Esophagus muscularis mucosa (tissue), 4 donors: ENCODE measurements at regions not wholly inside any gene's neighbourhood (a gene's known extent, or its start where the extent isn't known, plus 50 kb on each side); places are given as distances from the start of the nearest gene placed in this dataset.

ENCODE experiments used
- DNase-seq: peaks from one replicate; pipeline ENCODE4 v3.0.0-alpha.2; 2017; ENCODE audit errors: extremely low spot score
- H3K27ac ChIP-seq, 4 donors: fragments of 200-600 bp; sonication (generic); replicated peaks in 1 of 4; 1 replicate in 3 of 4; 2 replicates in 1 of 4; pipeline ENCODE4 v1.5.1; 2016 to 2019; ENCODE audit warnings: mild to moderate bottlenecking in 1 of 4
- H3K27me3 ChIP-seq, 4 donors: fragments of 200-600 bp; sonication (generic); one replicate each; pipeline versions ENCODE4 v1.5.1 to v1.6.0; 2016 to 2019
- H3K36me3 ChIP-seq, 4 donors: fragments of 200-600 bp; sonication (generic); one replicate each; pipeline ENCODE4 v1.5.1; 2016 to 2019
- H3K4me1 ChIP-seq, 4 donors: fragments of 200-600 bp; sonication (generic); one replicate each; pipeline ENCODE4 v1.5.1; 2016 to 2019
- H3K4me3 ChIP-seq, 4 donors: fragments of 200-600 bp; sonication (generic); 1 replicate in 2 of 4; 2 replicates in 2 of 4; pipeline ENCODE4 v1.5.1; 2016 to 2019; ENCODE audit warnings: mild to moderate bottlenecking in 4 of 4, moderate library complexity in 1 of 4
- H3K9me3 ChIP-seq, 4 donors: fragments of 200-600 bp; sonication (generic); 1 replicate in 3 of 4; 2 replicates in 1 of 4; pipeline ENCODE4 v1.5.1; 2016 to 2019
- CTCF ChIP-seq, 3 experiments: fragments of 200-600 bp in 2 of 3; fragments of 450-650 bp in 1 of 3; sonication (generic) in 2 of 3; IDR thresholded peaks; one replicate each; pipeline ENCODE4 v1.5.1; 2017 to 2019; ENCODE audit warnings: antibody characterized with exemption in 3 of 3, mild to moderate bottlenecking in 2 of 3, moderate library complexity in 1 of 3
- EP300 ChIP-seq: sonication (generic); formaldehyde crosslinking; IDR thresholded peaks from one replicate; pipeline ENCODE4 v1.6.1; 2017; ENCODE audit warnings: antibody characterized with exemption
- POLR2A ChIP-seq: fragments of 450-650 bp; IDR thresholded peaks from one replicate; pipeline ENCODE4 v1.6.1; 2017; ENCODE audit warnings: antibody characterized with exemption, moderate library complexity, mild to moderate bottlenecking, low read depth
- POLR2AphosphoS5 ChIP-seq, 2 donors: sonication (generic); formaldehyde crosslinking; IDR thresholded peaks; one replicate each; pipeline ENCODE4 v1.6.1; 2017; ENCODE audit warnings: antibody characterized with exemption in 2 of 2
- WGBS: methylation state at CpG from one replicate; pipeline ENCODE4 v1.1.5; 2018; 5-methylcytosine and 5-hydroxymethylcytosine counted together
- intact Hi-C: fragments of 100-400 bp; cut with DNase I; formaldehyde crosslinking; loops from one replicate; pipeline ENCODE4 v1.15.1; 2023

GRCh38 chr20:60791823-60792222, 460.2 kb upstream of the CDH4 start:
- Histone ChIP-seq H3K36me3 (no peaks in the 10 kb centered on the region), H3K27ac (no peak overlapping the region), H3K4me3 (no peak overlapping the region), H3K27me3 (no peaks in the 10 kb centered on the region), H3K4me1 (peaks cover 0 to 33% (median 23%) of the 10 kb centered on the region in 4 donors), H3K9me3 (no peaks in the 10 kb centered on the region)
- TF ChIP-seq CTCF (IDR thresholded peaks at IDR 0.05) = no peak
- TF ChIP-seq POLR2AphosphoS5 (IDR thresholded peaks at IDR 0.05) = no peak
- no peak for TF ChIP-seq EP300
- no peak for TF ChIP-seq POLR2A
- 84% methylated on average over 1 of the region's 1 CpG for WGBS
- no peak for DNase-seq
- intact Hi-C loops = no loop called here

GRCh38 chr20:60792941-60793340, 459.1 kb upstream of the CDH4 start:
- DNase-seq = no peak
- Histone ChIP-seq H3K4me1 (peaks cover 0 to 28% (median 17%) of the 10 kb centered on the region in 4 donors), H3K36me3 (no peaks in the 10 kb centered on the region), H3K27me3 (no peaks in the 10 kb centered on the region), H3K9me3 (no peaks in the 10 kb centered on the region), H3K27ac (no peak overlapping the region), H3K4me3 (no peak overlapping the region)
- intact Hi-C loops = no loop called here
- 88% methylated on average over 6 of the region's 6 CpGs for WGBS
- TF ChIP-seq CTCF (IDR thresholded peaks at IDR 0.05) (no peak), POLR2A (no peak), EP300 (no peak), POLR2AphosphoS5 (IDR thresholded peaks at IDR 0.05) (no peak)

GRCh38 chr20:60794674-60795073, 457.4 kb upstream of the CDH4 start:
- no peak for TF ChIP-seq CTCF (IDR thresholded peaks at IDR 0.05)
- TF ChIP-seq POLR2AphosphoS5 (IDR thresholded peaks at IDR 0.05) = no peak
- TF ChIP-seq POLR2A = no peak
- TF ChIP-seq EP300 = no peak
- Histone ChIP-seq H3K36me3 (no peaks in the 10 kb centered on the region), H3K27me3 (no peaks in the 10 kb centered on the region), H3K4me3 (no peak overlapping the region), H3K4me1 (peaks cover 0 to 22% (median 11%) of the 10 kb centered on the region in 4 donors), H3K9me3 (peaks cover 0 to 6% (median 0%) of the 10 kb centered on the region in 4 donors), H3K27ac (no peak overlapping the region)
- no peak for DNase-seq
- intact Hi-C loops = no loop called here
- WGBS = 93% methylated on average over 4 of the region's 4 CpGs

- WGBS = 39% methylated on average over 1 of the region's 1 CpG
These were observed 456.4 kb upstream of the CDH4 start for GRCh38 chr20:60795651-60796050.

More at GRCh38 chr20:60795651-60796050, 456.4 kb upstream of the CDH4 start:
- Histone ChIP-seq H3K36me3 (no peaks in the 10 kb centered on the region), H3K27ac (no peak overlapping the region), H3K9me3 (peaks cover 0 to 13% (median 0%) of the 10 kb centered on the region in 4 donors), H3K27me3 (no peaks in the 10 kb centered on the region), H3K4me1 (peaks cover 0 to 22% (median 11%) of the 10 kb centered on the region in 4 donors), H3K4me3 (no peak overlapping the region)
- no peak for DNase-seq
- intact Hi-C loops = no loop called here
- TF ChIP-seq CTCF (IDR thresholded peaks at IDR 0.05) (no peak), POLR2AphosphoS5 (IDR thresholded peaks at IDR 0.05) (no peak), POLR2A (no peak), EP300 (no peak)
